Middle frontal gyrus (tissue), 1 donor: ENCODE measurements at regions not wholly inside any gene's neighbourhood (a gene's known extent, or its start where the extent isn't known, plus 50 kb on each side); places are given as distances from the start of the nearest gene placed in this dataset.

Source experiments
- DNase-seq: peaks from one replicate; pipeline ENCODE4 v3.0.0-alpha.2; 2015; ENCODE audit warnings: low spot score; ENCODE audit errors: extremely low spot score

- no peak for DNase-seq
Measured at GRCh38 chr6:133583907-133584427, 304.9 kb upstream of the TCF21 start.

GRCh38 chr6:133584823-133585222 lies 304.1 kb upstream of the TCF21 start:
- DNase-seq, result no peak

- DNase-seq, result no peak
Measured at GRCh38 chr6:133585978-133586377, 302.9 kb upstream of the TCF21 start.

- DNase-seq, result no peak
Measured at GRCh38 chr6:133587546-133588160, 301.3 kb upstream of the TCF21 start.

- no peak for DNase-seq
Measured at GRCh38 chr6:133590196-133590595, 298.7 kb upstream of the TCF21 start.

GRCh38 chr6:133590814-133591213 lies 298.1 kb upstream of the TCF21 start:
- DNase-seq, result no peak

GRCh38 chr6:133591275-133591674 lies 297.6 kb upstream of the TCF21 start:
- DNase-seq, result no peak

GRCh38 chr6:133594652-133595110 lies 294.2 kb upstream of the TCF21 start:
- no peak for DNase-seq

GRCh38 chr6:133595111-133595761 lies 293.7 kb upstream of the TCF21 start:
- DNase-seq, result no peak

GRCh38 chr6:133606852-133607251 lies 282.1 kb upstream of the TCF21 start:
- no peak for DNase-seq

GRCh38 chr6:133608620-133609019 lies 280.3 kb upstream of the TCF21 start:
- DNase-seq, result no peak

- DNase-seq, result no peak
Measured at GRCh38 chr6:133609415-133610226, 279.3 kb upstream of the TCF21 start.

- no peak for DNase-seq
Measured at GRCh38 chr6:133610227-133610840, 278.6 kb upstream of the TCF21 start.

- no peak for DNase-seq
Measured at GRCh38 chr6:133610971-133611370, 277.9 kb upstream of the TCF21 start.

- DNase-seq, result no peak
Measured at GRCh38 chr6:133612459-133612858, 276.5 kb upstream of the TCF21 start.

GRCh38 chr6:133613211-133613610 lies 275.7 kb upstream of the TCF21 start:
- no peak for DNase-seq

- no peak for DNase-seq
Measured at GRCh38 chr6:133621751-133622150, 267.2 kb upstream of the TCF21 start.

- DNase-seq, result no peak
Measured at GRCh38 chr6:133623065-133623464, 265.8 kb upstream of the TCF21 start.

GRCh38 chr6:133623621-133624020 lies 265.3 kb upstream of the TCF21 start:
- DNase-seq, result no peak

GRCh38 chr6:133626096-133626666 lies 262.7 kb upstream of the TCF21 start:
- DNase-seq, result no peak

- no peak for DNase-seq
Measured at GRCh38 chr6:133629970-133630369, 258.9 kb upstream of the TCF21 start.
